Thyroid gland (tissue), 4 donors: ENCODE measurements at regions not wholly inside any gene's neighbourhood (a gene's known extent, or its start where the extent isn't known, plus 50 kb on each side); places are given as distances from the start of the nearest gene placed in this dataset.

Experiments
- POLR2A ChIP-seq, 2 donors: fragments of 450-650 bp; IDR thresholded peaks; one replicate each; pipeline ENCODE4 v1.6.1; 2017; ENCODE audit warnings: antibody characterized with exemption in 2 of 2, mild to moderate bottlenecking in 2 of 2, moderate library complexity in 1 of 2
- TF ChIP-seq, protein P1 (sequence below), 6 experiments: fragments of 200-600 bp in 3 of 6; fragments of 450-650 bp in 3 of 6; sonication (generic) in 3 of 6; IDR thresholded peaks; one replicate each; pipeline ENCODE4 v1.5.1; 2016 to 2019; ENCODE audit warnings: antibody characterized with exemption in 6 of 6, mild to moderate bottlenecking in 2 of 6, inconsistent platforms in 1 of 6, moderate library complexity in 1 of 6

DNA sequence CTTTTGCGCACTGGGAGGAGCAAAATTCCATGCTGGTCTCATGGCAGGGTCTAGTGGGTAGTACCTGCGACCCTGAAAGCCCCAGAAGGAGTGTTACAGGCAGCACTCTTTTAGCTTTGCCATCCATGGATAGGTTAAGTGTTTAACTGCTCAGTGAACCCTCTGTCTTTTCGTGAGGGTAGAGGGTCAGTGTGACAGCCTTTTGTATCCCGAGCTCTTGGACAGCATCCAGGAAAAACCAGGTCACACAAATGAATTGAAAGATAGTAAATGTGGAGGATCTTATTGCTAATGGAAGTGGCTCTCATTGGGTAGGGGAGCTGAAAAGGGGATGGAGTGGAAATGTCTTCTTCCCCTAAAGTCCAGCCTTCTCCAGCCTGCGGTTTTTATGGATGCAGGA lies 57.8 kb upstream of the CCDC112 start:
- TF ChIP-seq, protein P1, sequence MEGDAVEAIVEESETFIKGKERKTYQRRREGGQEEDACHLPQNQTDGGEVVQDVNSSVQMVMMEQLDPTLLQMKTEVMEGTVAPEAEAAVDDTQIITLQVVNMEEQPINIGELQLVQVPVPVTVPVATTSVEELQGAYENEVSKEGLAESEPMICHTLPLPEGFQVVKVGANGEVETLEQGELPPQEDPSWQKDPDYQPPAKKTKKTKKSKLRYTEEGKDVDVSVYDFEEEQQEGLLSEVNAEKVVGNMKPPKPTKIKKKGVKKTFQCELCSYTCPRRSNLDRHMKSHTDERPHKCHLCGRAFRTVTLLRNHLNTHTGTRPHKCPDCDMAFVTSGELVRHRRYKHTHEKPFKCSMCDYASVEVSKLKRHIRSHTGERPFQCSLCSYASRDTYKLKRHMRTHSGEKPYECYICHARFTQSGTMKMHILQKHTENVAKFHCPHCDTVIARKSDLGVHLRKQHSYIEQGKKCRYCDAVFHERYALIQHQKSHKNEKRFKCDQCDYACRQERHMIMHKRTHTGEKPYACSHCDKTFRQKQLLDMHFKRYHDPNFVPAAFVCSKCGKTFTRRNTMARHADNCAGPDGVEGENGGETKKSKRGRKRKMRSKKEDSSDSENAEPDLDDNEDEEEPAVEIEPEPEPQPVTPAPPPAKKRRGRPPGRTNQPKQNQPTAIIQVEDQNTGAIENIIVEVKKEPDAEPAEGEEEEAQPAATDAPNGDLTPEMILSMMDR (IDR thresholded peaks at IDR 0.05): no peak
- TF ChIP-seq POLR2A (IDR thresholded peaks at IDR 0.05): no peak
